HCT116 (cell line): ENCODE measurements at regions not wholly inside any gene's neighbourhood (a gene's known extent, or its start where the extent isn't known, plus 50 kb on each side); places are given as distances from the start of the nearest gene placed in this dataset.

Source experiments
- ATAC-seq: fragments of 200-7000 bp; cut with Tn5 transposase; 2 replicates; pipeline ENCODE4 v1.9.1; 2020; ENCODE audit warnings: mild to moderate bottlenecking, moderate library complexity
- BruUV-seq: library from RNA; stranded (reverse); fragments of 400-500 nt; replicated peaks from 2 replicates; lab custom pipeline; 2021; lab: Mats Ljungman, UMichigan
- CTCF ChIA-PET: fragments of 300-600 bp; sonication (Branson Sonifier 250); formaldehyde crosslinking; loops from one replicate; lab custom pipeline; 2021; ENCODE audit warnings: antibody characterized with exemption; lab: Charles Lee
- POLR2A ChIA-PET: fragments of 300-600, 350-600 bp; sonication (Branson Sonifier 250); formaldehyde crosslinking; loops from one replicate; lab custom pipeline; 2021; ENCODE audit warnings: antibody characterized with exemption; lab: Charles Lee
- RAD21 ChIA-PET, 2 experiments: fragments of 300-600 bp; sonication (Branson Sonifier 250); formaldehyde crosslinking; loops; one replicate each; lab custom pipeline; 2023; ENCODE audit warnings: low total read pairs in 2 of 2; ENCODE audit not compliant: uncharacterized antibody in 2 of 2, unreplicated experiment in 2 of 2, low non-redundant PET in 1 of 2; lab: Charles Lee
- DNase-seq: peaks from one replicate; pipeline ENCODE4 v3.0.0-alpha.2; 2010; ENCODE audit warnings: low read depth, low spot score
- H2AFZ ChIP-seq: fragments of 200-600 bp; shearing (Covaris generic), sonication (generic); 2 replicates; pipeline ENCODE4 v1.6.1; 2017; ENCODE audit warnings: low read depth, mixed run types, mixed read lengths, antibody characterized with exemption, low read length; ENCODE audit not compliant: poor library complexity, severe bottlenecking
- H3K27ac ChIP-seq: 2 replicates; pipeline ENCODE4 v1.5.1; 2012; ENCODE audit warnings: low read depth, low read length
- H3K27me3 ChIP-seq: fragments of 200-600 bp; sonication (generic); 2 replicates; pipeline ENCODE4 v1.6.1; 2016; ENCODE audit warnings: mixed run types, low read length, mixed read lengths; ENCODE audit not compliant: insufficient read depth
- H3K36me3 ChIP-seq, 2 experiments: fragments of 200-500 bp in 1 of 2; fragments of 200-600 bp in 1 of 2; sonication (Bioruptor generic) in 1 of 2; sonication (generic) in 1 of 2; 2 replicates each; pipeline versions ENCODE4 v1.5.1 to v1.6.1; 2014 to 2016; ENCODE audit warnings: low read length in 2 of 2, inconsistent platforms in 1 of 2, mixed read lengths in 1 of 2, mixed run types in 1 of 2; ENCODE audit not compliant: insufficient read depth in 2 of 2, control insufficient read depth in 1 of 2
- H3K4me1 ChIP-seq, 2 experiments: fragments of 200-600 bp in 1 of 2; sonication (generic) in 1 of 2; 2 replicates each; pipeline versions ENCODE4 v1.5.1 to v1.6.1; 2012 to 2017; ENCODE audit warnings: low read length in 2 of 2, inconsistent platforms in 1 of 2, mild to moderate bottlenecking in 1 of 2, mixed read lengths in 1 of 2, mixed run types in 1 of 2, moderate library complexity in 1 of 2; ENCODE audit not compliant: insufficient read depth in 2 of 2, control insufficient read depth in 1 of 2
- H3K4me2 ChIP-seq: fragments of 200-600 bp; sonication (generic); 2 replicates; pipeline ENCODE4 v1.6.1; 2017; ENCODE audit warnings: mixed run types, low read length, mixed read lengths
- H3K4me3 ChIP-seq, 2 experiments: fragments of 200-600 bp in 1 of 2; sonication (generic) in 1 of 2; replicated peaks in 1 of 2; 2 replicates each; pipeline ENCODE4 v1.5.1; 2011 to 2016; ENCODE audit warnings: low read length in 2 of 2, control low read depth in 1 of 2, low read depth in 1 of 2, mild to moderate bottlenecking in 1 of 2, mixed read lengths in 1 of 2, mixed run types in 1 of 2
- H3K79me2 ChIP-seq: fragments of 200-600 bp; sonication (generic); 2 replicates; pipeline ENCODE4 v1.6.1; 2017; ENCODE audit warnings: mild to moderate bottlenecking, mixed run types, low read length, moderate library complexity, mixed read lengths; ENCODE audit not compliant: insufficient read depth
- H3K9ac ChIP-seq: fragments of 200-600 bp; sonication (generic); 2 replicates; pipeline ENCODE4 v1.6.1; 2016; ENCODE audit warnings: low read length, mixed read lengths
- H3K9me2 ChIP-seq: fragments of 200-600 bp; sonication (generic), shearing (Covaris generic); 2 replicates; pipeline ENCODE4 v1.6.1; 2017; ENCODE audit warnings: mixed run types, mild to moderate bottlenecking, moderate library complexity; ENCODE audit not compliant: insufficient read depth
- H3K9me3 ChIP-seq, 2 experiments: fragments of 200-500 bp in 1 of 2; fragments of 200-600 bp in 1 of 2; sonication (Bioruptor generic) in 1 of 2; sonication (generic) in 1 of 2; 2 replicates each; pipeline ENCODE4 v1.6.1; 2014 to 2017; ENCODE audit warnings: low read length in 2 of 2, mixed read lengths in 2 of 2, inconsistent platforms in 1 of 2, low read depth in 1 of 2, mild to moderate bottlenecking in 1 of 2, mixed run types in 1 of 2, moderate library complexity in 1 of 2; ENCODE audit not compliant: control insufficient read depth in 1 of 2, insufficient read depth in 1 of 2
- H4K20me1 ChIP-seq: fragments of 200-600 bp; sonication (generic), shearing (Covaris generic); 2 replicates; pipeline ENCODE4 v1.6.1; 2017; ENCODE audit warnings: mixed run types, mild to moderate bottlenecking, moderate library complexity; ENCODE audit not compliant: insufficient read depth
- CBX3 ChIP-seq: IDR thresholded peaks from 2 replicates; pipeline ENCODE4 v1.6.1; 2012; ENCODE audit warnings: low read depth
- EZH2phosphoT487 ChIP-seq: fragments of 200-600 bp; IDR thresholded peaks from 2 replicates; pipeline ENCODE4 v1.6.1; 2018; ENCODE audit warnings: antibody characterized with exemption, borderline replicate concordance
- FOSL1 ChIP-seq: IDR thresholded peaks from 2 replicates; pipeline ENCODE4 v1.6.1; 2012; ENCODE audit warnings: low read depth
- JUND ChIP-seq: IDR thresholded peaks from 2 replicates; pipeline ENCODE4 v1.6.1; 2012
- RAD21 ChIP-seq: IDR thresholded peaks from 2 replicates; pipeline ENCODE4 v1.6.1; 2012; ENCODE audit warnings: low read depth, mild to moderate bottlenecking
- REST ChIP-seq: IDR thresholded peaks from 2 replicates; pipeline ENCODE4 v1.6.1; 2012; ENCODE audit warnings: low read depth
- SP1 ChIP-seq: IDR thresholded peaks from 2 replicates; pipeline ENCODE4 v1.6.1; 2012; ENCODE audit warnings: low read depth
- SRF ChIP-seq: IDR thresholded peaks from 2 replicates; pipeline ENCODE4 v1.6.1; 2012; ENCODE audit warnings: low read depth
- TCF7L2 ChIP-seq: IDR thresholded peaks from 2 replicates; pipeline ENCODE4 v1.7.0; 2011; ENCODE audit warnings: borderline replicate concordance, inconsistent platforms; ENCODE audit not compliant: insufficient read depth, insufficient read length; ENCODE audit errors: extremely low read depth
- ZBTB33 ChIP-seq: IDR thresholded peaks from 2 replicates; pipeline ENCODE4 v1.6.1; 2011; ENCODE audit warnings: mild to moderate bottlenecking, low read length, moderate library complexity; ENCODE audit not compliant: insufficient replicate concordance; ENCODE audit errors: extremely low read depth
- ZFX ChIP-seq: fragments of 450-650 bp; IDR thresholded peaks from 2 replicates; pipeline ENCODE4 v1.6.1; 2017
- ZNF274 ChIP-seq: fragments of 200-500 bp; sonication (Bioruptor generic); IDR thresholded peaks from 2 replicates; pipeline ENCODE4 v1.6.1; 2014; ENCODE audit warnings: mild to moderate bottlenecking, low read depth, low read length, inconsistent platforms
- intact Hi-C: fragments of 100-400 bp; cut with micrococcal nuclease; formaldehyde crosslinking; loops from 2 replicates; pipeline ENCODE4 v1.10.0; 2022
- TF ChIP-seq, protein P1 (sequence below): IDR thresholded peaks from 2 replicates; pipeline ENCODE4 v1.6.1; 2012
- TF ChIP-seq, protein P2 (sequence below): IDR thresholded peaks from 2 replicates; pipeline ENCODE4 v1.6.1; 2012

DNA sequence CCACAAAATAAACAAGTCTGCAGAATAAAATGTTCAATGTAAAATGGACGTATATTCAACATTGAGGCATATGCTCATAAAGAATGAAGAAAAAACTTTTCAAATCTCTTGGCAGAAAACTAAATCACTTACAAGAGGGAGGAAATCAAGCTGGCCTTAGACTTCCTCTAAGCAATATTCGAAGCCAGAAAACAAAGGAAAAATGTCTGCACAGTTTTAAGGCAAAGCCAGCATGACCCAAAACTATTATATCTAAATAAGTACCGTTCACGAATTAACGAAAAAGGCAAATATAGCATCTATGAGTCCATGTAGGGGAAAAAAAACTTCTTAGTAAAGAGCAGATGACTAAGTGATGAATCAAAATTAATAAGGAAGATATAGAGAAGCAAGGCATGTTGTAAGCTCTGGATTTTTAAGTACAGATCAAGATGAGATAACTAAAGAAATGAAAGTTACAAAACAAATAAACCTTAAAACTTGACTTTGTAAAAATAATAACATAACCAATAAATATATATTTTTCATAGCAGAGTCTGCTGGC lies 101.3 kb downstream of the KCNRG start:
- no peaks in the 10 kb centered on the region for H3K36me3 ChIP-seq
- no peaks in the 10 kb centered on the region for H3K9me3 ChIP-seq
- H3K27ac ChIP-seq: no peak overlapping the region
- H3K27me3 ChIP-seq: no peaks in the 10 kb centered on the region
- CTCF ChIA-PET: no interaction called here
- H4K20me1 ChIP-seq: no peaks in the 10 kb centered on the region
- H3K9me2 ChIP-seq: no peaks in the 10 kb centered on the region
- TF ChIP-seq ZNF274 (no peak), SP1 (no peak), ZFX (no peak), REST (no peak), TCF7L2 (no peak), FOSL1 (no peak), RAD21 (no peak), SRF (no peak), EZH2phosphoT487 (no peak), ZBTB33 (no peak), JUND (no peak), CBX3 (no peak)
- TF ChIP-seq, protein P1, sequence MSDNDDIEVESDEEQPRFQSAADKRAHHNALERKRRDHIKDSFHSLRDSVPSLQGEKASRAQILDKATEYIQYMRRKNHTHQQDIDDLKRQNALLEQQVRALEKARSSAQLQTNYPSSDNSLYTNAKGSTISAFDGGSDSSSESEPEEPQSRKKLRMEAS: no peak
- TF ChIP-seq, protein P2, sequence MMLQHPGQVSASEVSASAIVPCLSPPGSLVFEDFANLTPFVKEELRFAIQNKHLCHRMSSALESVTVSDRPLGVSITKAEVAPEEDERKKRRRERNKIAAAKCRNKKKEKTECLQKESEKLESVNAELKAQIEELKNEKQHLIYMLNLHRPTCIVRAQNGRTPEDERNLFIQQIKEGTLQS: no peak
- H2AFZ ChIP-seq: no peak overlapping the region
- no peak for DNase-seq
- H3K79me2 ChIP-seq: no peaks in the 10 kb centered on the region; the same call in 1 of the 2 replicates
- H3K4me3 ChIP-seq: no peak overlapping the region
- intact Hi-C loops: no loop called here
- no peak overlapping the region for H3K4me2 ChIP-seq
- BruUV-seq: no TSS peak
- RAD21 ChIA-PET: no interaction called here
- no peaks in the 10 kb centered on the region for H3K4me1 ChIP-seq
- POLR2A ChIA-PET: no interaction called here
- H3K9ac ChIP-seq: no peak overlapping the region
- ATAC-seq: no peak
